WTC11 (cell line): ENCODE measurements at regions not wholly inside any gene's neighbourhood (a gene's known extent, or its start where the extent isn't known, plus 50 kb on each side); places are given as distances from the start of the nearest gene placed in this dataset.

ENCODE experiments used
- ATF1 ChIP-seq: sonication (generic); formaldehyde crosslinking; IDR thresholded peaks from 2 replicates; pipeline ENCODE4 v1.8.1; 2023; ENCODE audit warnings: mild to moderate bottlenecking, moderate library complexity, missing genetic modification reagents
- CREM ChIP-seq: sonication (generic); formaldehyde crosslinking; IDR thresholded peaks from 2 replicates; pipeline ENCODE4 v1.8.1; 2022; ENCODE audit warnings: mild to moderate bottlenecking, missing genetic modification reagents, moderate library complexity
- ELF4 ChIP-seq: sonication (generic); formaldehyde crosslinking; IDR thresholded peaks from 2 replicates; pipeline ENCODE4 v1.8.1; 2022; ENCODE audit warnings: low read depth, mild to moderate bottlenecking, moderate library complexity, missing genetic modification reagents
- ESRRA ChIP-seq: sonication (generic); formaldehyde crosslinking; IDR thresholded peaks from 2 replicates; pipeline ENCODE4 v1.8.1; 2022; ENCODE audit warnings: mild to moderate bottlenecking, missing genetic modification reagents, borderline replicate concordance
- GABPB1 ChIP-seq: sonication (generic); formaldehyde crosslinking; IDR thresholded peaks from 2 replicates; pipeline ENCODE4 v1.8.1; 2023; ENCODE audit warnings: mild to moderate bottlenecking, missing genetic modification reagents
- NFYB ChIP-seq: sonication (generic); formaldehyde crosslinking; conservative IDR thresholded peaks from 2 replicates; pipeline ENCODE4 v1.8.0; 2022; ENCODE audit warnings: low read depth, missing genetic modification reagents
- NR2C2 ChIP-seq: sonication (generic); formaldehyde crosslinking; IDR thresholded peaks from 2 replicates; pipeline ENCODE4 v1.8.0; 2022; ENCODE audit warnings: mild to moderate bottlenecking, missing genetic modification reagents
- PREB ChIP-seq: sonication (generic); formaldehyde crosslinking; IDR thresholded peaks from 2 replicates; pipeline ENCODE4 v1.8.1; 2022; ENCODE audit warnings: mild to moderate bottlenecking, missing genetic modification reagents, moderate library complexity, borderline replicate concordance
- SOX15 ChIP-seq: fragments of 250-450 bp; sonication (Bioruptor Pico); IDR thresholded peaks from 2 replicates; pipeline ENCODE4 v1.9.0; 2021; ENCODE audit warnings: mild to moderate bottlenecking
- TF ChIP-seq, protein P1 (sequence below): fragments of 200-600 bp; IDR thresholded peaks from 2 replicates; pipeline ENCODE4 v1.8.0; 2022; ENCODE audit warnings: antibody characterized with exemption
- TF ChIP-seq, protein P2 (sequence below): sonication (generic); formaldehyde crosslinking; IDR thresholded peaks from 2 replicates; pipeline ENCODE4 v1.8.0; 2022; ENCODE audit warnings: mild to moderate bottlenecking, missing genetic modification reagents
- TF ChIP-seq, protein P3 (sequence below): sonication (generic); formaldehyde crosslinking; IDR thresholded peaks from 2 replicates; pipeline ENCODE4 v1.8.1; 2023; ENCODE audit warnings: mild to moderate bottlenecking, missing genetic modification reagents, moderate library complexity
- TF ChIP-seq, protein P4 (sequence below): sonication (generic); formaldehyde crosslinking; IDR thresholded peaks from 2 replicates; pipeline ENCODE4 v1.8.1; 2022; ENCODE audit warnings: low read depth, mild to moderate bottlenecking, moderate library complexity, missing genetic modification reagents, borderline replicate concordance

GRCh38 chr18:75977081-75977480 lies 518.0 kb downstream of the ZNF516 start:
- TF ChIP-seq, protein P1, sequence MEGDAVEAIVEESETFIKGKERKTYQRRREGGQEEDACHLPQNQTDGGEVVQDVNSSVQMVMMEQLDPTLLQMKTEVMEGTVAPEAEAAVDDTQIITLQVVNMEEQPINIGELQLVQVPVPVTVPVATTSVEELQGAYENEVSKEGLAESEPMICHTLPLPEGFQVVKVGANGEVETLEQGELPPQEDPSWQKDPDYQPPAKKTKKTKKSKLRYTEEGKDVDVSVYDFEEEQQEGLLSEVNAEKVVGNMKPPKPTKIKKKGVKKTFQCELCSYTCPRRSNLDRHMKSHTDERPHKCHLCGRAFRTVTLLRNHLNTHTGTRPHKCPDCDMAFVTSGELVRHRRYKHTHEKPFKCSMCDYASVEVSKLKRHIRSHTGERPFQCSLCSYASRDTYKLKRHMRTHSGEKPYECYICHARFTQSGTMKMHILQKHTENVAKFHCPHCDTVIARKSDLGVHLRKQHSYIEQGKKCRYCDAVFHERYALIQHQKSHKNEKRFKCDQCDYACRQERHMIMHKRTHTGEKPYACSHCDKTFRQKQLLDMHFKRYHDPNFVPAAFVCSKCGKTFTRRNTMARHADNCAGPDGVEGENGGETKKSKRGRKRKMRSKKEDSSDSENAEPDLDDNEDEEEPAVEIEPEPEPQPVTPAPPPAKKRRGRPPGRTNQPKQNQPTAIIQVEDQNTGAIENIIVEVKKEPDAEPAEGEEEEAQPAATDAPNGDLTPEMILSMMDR = no peak
- TF ChIP-seq, protein P2, sequence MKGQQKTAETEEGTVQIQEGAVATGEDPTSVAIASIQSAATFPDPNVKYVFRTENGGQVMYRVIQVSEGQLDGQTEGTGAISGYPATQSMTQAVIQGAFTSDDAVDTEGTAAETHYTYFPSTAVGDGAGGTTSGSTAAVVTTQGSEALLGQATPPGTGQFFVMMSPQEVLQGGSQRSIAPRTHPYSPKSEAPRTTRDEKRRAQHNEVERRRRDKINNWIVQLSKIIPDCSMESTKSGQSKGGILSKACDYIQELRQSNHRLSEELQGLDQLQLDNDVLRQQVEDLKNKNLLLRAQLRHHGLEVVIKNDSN (CRISPR knock-in tag) = no peak
- no peak for TF ChIP-seq ATF1 (CRISPR knock-in tag)
- no peak for TF ChIP-seq PREB (CRISPR knock-in tag)
- TF ChIP-seq NR2C2 = no peak
- no peak for TF ChIP-seq NFYB (CRISPR knock-in tag)
- no peak for TF ChIP-seq GABPB1 (CRISPR knock-in tag)
- TF ChIP-seq ESRRA (CRISPR knock-in tag) = no peak
- no peak for TF ChIP-seq CREM (CRISPR knock-in tag)
- TF ChIP-seq, protein P3, sequence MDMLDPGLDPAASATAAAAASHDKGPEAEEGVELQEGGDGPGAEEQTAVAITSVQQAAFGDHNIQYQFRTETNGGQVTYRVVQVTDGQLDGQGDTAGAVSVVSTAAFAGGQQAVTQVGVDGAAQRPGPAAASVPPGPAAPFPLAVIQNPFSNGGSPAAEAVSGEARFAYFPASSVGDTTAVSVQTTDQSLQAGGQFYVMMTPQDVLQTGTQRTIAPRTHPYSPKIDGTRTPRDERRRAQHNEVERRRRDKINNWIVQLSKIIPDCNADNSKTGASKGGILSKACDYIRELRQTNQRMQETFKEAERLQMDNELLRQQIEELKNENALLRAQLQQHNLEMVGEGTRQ (CRISPR knock-in tag) = no peak
- TF ChIP-seq SOX15 (CRISPR knock-in tag) = no peak
- TF ChIP-seq, protein P4, sequence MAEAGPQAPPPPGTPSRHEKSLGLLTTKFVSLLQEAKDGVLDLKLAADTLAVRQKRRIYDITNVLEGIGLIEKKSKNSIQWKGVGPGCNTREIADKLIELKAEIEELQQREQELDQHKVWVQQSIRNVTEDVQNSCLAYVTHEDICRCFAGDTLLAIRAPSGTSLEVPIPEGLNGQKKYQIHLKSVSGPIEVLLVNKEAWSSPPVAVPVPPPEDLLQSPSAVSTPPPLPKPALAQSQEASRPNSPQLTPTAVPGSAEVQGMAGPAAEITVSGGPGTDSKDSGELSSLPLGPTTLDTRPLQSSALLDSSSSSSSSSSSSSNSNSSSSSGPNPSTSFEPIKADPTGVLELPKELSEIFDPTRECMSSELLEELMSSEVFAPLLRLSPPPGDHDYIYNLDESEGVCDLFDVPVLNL = no peak
- TF ChIP-seq ELF4 = no peak
